Spleen (tissue), 11 donors: ENCODE measurements at regions not wholly inside any gene's neighbourhood (a gene's known extent, or its start where the extent isn't known, plus 50 kb on each side); places are given as distances from the start of the nearest gene placed in this dataset.

Experiments used
- DNase-seq: peaks from one replicate; pipeline ENCODE4 v3.0.0-alpha.2; 2020
- H3K27ac ChIP-seq, 8 donors: fragments of 200-600 bp; sonication (generic) in 7 of 8; 1 replicate in 4 of 8; 2 replicates in 4 of 8; pipeline versions ENCODE4 v1.5.0 to v1.8.0; 2016 to 2021; ENCODE audit warnings: inconsistent platforms in 4 of 8, mild to moderate bottlenecking in 4 of 8, moderate library complexity in 1 of 8
- H3K27me3 ChIP-seq, 7 donors: fragments of 200-600 bp; sonication (generic) in 6 of 7; replicated peaks in 1 of 7; 1 replicate in 4 of 7; 2 replicates in 3 of 7; pipeline versions ENCODE4 v1.5.0 to v1.8.0; 2016 to 2021; ENCODE audit warnings: inconsistent platforms in 3 of 7, mild to moderate bottlenecking in 1 of 7
- H3K36me3 ChIP-seq, 6 donors: fragments of 200-600 bp; sonication (generic) in 5 of 6; 1 replicate in 4 of 6; 2 replicates in 2 of 6; pipeline versions ENCODE4 v1.5.0 to v1.8.0; 2016 to 2021; ENCODE audit warnings: inconsistent platforms in 2 of 6
- H3K4me1 ChIP-seq, 6 donors: fragments of 200-600 bp; sonication (generic) in 5 of 6; 1 replicate in 3 of 6; 2 replicates in 3 of 6; pipeline versions ENCODE4 v1.5.0 to v1.8.0; 2016 to 2021; ENCODE audit warnings: inconsistent platforms in 3 of 6
- H3K4me3 ChIP-seq, 8 donors: fragments of 200-600 bp; sonication (generic) in 7 of 8; 1 replicate in 4 of 8; 2 replicates in 4 of 8; pipeline versions ENCODE4 v1.5.0 to v1.8.0; 2016 to 2021; ENCODE audit warnings: inconsistent platforms in 4 of 8, mild to moderate bottlenecking in 4 of 8, moderate library complexity in 2 of 8
- H3K9me3 ChIP-seq, 8 donors: fragments of 200-600 bp; sonication (generic) in 7 of 8; 1 replicate in 4 of 8; 2 replicates in 4 of 8; pipeline versions ENCODE4 v1.5.0 to v1.8.0; 2016 to 2021; ENCODE audit warnings: inconsistent platforms in 4 of 8
- POLR2A ChIP-seq, 3 donors: fragments of 450-650 bp; IDR thresholded peaks; one replicate each; pipeline ENCODE4 v1.5.1; 2017; ENCODE audit warnings: antibody characterized with exemption in 3 of 3, mild to moderate bottlenecking in 1 of 3
- POLR2AphosphoS5 ChIP-seq, 3 donors: sonication (generic); formaldehyde crosslinking; IDR thresholded peaks; one replicate each; pipeline ENCODE4 v1.5.1; 2017; ENCODE audit warnings: antibody characterized with exemption in 3 of 3
- WGBS, 5 donors: extraction: QIAGEN DNeasy Blood & Tissue Kit in 3 of 5; methylation state at CpG; one replicate each; pipeline versions ENCODE4 v1.1.5 to v1.1.7; 2013 to 2018; 5-methylcytosine and 5-hydroxymethylcytosine counted together
- intact Hi-C: fragments of 100-400 bp; cut with DNase I; formaldehyde crosslinking; loops from one replicate; pipeline ENCODE4 v1.15.0; 2023; ENCODE audit warnings: low total_unique reads
- TF ChIP-seq, protein P1 (sequence below), 11 experiments: fragments of 200-600 bp in 7 of 11; fragments of 450-650 bp in 4 of 11; sonication (generic) in 4 of 11; IDR thresholded peaks in 8 of 11; conservative IDR thresholded peaks in 3 of 11; 1 replicate in 7 of 11; 2 replicates in 4 of 11; pipeline versions ENCODE4 v1.4.0 to v1.8.0; 2016 to 2021; ENCODE audit warnings: antibody characterized with exemption in 11 of 11, inconsistent platforms in 4 of 11, mild to moderate bottlenecking in 1 of 11
- donor health status: healthy with polysubstance abuse.
- donor health status: DM: no; HTN: no; CAD: no; lungs with moderate emphysema.
- donor health status: DM: no; HTN: no; CAD: no.
- donor health status: Bipolar disorder and iron deficiency.
- donor health status: healthy.
- donor health status: DM: no; HTN: no; CAD: no.
- donor health status: DM: yes; HTN: yes; CAD: no.

DNA sequence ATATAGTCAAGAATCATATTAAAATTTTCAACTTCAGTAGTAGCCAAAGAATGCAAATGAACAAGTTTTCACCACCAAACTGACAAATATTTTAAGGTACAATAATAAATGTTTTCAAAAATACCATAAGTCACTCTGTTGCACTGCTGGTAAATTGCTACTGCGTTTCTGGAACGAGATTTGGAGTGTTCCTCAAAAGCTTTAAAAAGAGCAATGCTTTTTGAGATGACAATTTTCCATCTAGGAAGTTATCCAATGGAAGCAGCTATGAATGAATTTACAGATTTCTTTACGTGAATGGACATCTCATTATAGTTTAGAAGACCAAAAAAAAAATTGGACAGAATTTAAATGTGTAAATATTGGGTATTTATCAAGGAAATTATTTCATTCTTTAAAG lies 173.2 kb upstream of the OR13F1 start:
- no peak overlapping the region for H3K4me3 ChIP-seq
- no peaks in the 10 kb centered on the region for H3K27me3 ChIP-seq
- no peak for DNase-seq
- intact Hi-C loops = no loop called here
- no peak overlapping the region for H3K27ac ChIP-seq
- 68 to 83% (median 81%) methylated on average over 3 of the region's 3 CpGs for WGBS, 5 donors
- no peaks in the 10 kb centered on the region for H3K36me3 ChIP-seq
- peaks cover 0 to 12% (median 2%) of the 10 kb centered on the region in 8 donors for H3K9me3 ChIP-seq
- H3K4me1 ChIP-seq = no peaks in the 10 kb centered on the region
- TF ChIP-seq, protein P1, sequence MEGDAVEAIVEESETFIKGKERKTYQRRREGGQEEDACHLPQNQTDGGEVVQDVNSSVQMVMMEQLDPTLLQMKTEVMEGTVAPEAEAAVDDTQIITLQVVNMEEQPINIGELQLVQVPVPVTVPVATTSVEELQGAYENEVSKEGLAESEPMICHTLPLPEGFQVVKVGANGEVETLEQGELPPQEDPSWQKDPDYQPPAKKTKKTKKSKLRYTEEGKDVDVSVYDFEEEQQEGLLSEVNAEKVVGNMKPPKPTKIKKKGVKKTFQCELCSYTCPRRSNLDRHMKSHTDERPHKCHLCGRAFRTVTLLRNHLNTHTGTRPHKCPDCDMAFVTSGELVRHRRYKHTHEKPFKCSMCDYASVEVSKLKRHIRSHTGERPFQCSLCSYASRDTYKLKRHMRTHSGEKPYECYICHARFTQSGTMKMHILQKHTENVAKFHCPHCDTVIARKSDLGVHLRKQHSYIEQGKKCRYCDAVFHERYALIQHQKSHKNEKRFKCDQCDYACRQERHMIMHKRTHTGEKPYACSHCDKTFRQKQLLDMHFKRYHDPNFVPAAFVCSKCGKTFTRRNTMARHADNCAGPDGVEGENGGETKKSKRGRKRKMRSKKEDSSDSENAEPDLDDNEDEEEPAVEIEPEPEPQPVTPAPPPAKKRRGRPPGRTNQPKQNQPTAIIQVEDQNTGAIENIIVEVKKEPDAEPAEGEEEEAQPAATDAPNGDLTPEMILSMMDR (IDR thresholded peaks at IDR 0.05 in 8 of 11, conservative IDR thresholded peaks at IDR 0.05 in 3 of 11) = no peak
- TF ChIP-seq POLR2A (IDR thresholded peaks at IDR 0.05) (no peak), POLR2AphosphoS5 (IDR thresholded peaks at IDR 0.05) (no peak)

DNA sequence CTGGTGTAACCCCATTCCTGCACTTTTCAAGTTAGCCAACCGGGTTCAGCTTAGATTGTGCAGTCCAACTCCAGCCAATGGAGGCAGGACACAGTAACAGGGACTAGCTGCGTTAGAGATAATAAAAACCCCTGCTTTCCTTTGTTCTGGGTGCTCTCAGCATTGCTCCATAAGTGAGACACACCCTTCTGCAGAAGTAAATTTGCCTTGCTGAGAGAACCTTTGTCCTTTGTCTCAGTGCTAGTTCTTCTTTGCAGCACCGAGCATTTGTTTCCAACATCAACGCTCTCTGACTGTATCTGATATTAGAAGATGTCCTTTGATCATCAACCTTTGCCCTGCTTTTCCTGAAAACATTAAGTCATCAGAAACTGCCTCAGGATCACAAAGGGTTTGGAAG lies 169.5 kb upstream of the OR13F1 start:
- no peaks in the 10 kb centered on the region for H3K27me3 ChIP-seq
- H3K9me3 ChIP-seq = peaks cover 0 to 10% (median 2%) of the 10 kb centered on the region in 8 donors
- TF ChIP-seq, protein P1 (IDR thresholded peaks at IDR 0.05 in 8 of 11, conservative IDR thresholded peaks at IDR 0.05 in 3 of 11) = no peak
- TF ChIP-seq POLR2AphosphoS5 (IDR thresholded peaks at IDR 0.05) = no peak
- no peak overlapping the region for H3K4me3 ChIP-seq
- DNase-seq = no peak
- intact Hi-C loops = no loop called here
- H3K36me3 ChIP-seq = no peaks in the 10 kb centered on the region
- no peak overlapping the region for H3K27ac ChIP-seq
- WGBS, 5 donors = 81 to 86% (median 82%) methylated on average over 4 of the region's 4 CpGs
- no peaks in the 10 kb centered on the region for H3K4me1 ChIP-seq

DNA sequence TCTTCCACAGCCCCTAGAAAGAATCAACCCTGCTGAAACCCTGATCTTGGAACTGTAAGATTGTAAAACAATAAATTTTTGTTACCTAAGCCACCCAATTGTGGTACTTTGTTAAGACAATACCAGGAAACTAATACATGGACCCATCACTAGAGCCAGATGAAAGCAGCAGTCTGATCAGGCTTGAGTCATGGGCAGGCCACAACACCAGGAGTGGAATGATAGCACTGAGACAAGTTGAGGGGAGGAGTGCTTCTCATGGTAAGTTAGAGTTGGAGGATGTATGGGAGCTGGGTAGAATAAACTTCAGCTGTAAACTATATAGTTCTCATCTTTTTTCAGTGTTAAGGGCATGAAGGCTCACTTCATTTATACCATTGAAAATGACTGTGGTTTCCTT lies 164.4 kb upstream of the OR13F1 start:
- TF ChIP-seq POLR2A (IDR thresholded peaks at IDR 0.05) = no peak
- TF ChIP-seq, protein P1 (IDR thresholded peaks at IDR 0.05 in 8 of 11, conservative IDR thresholded peaks at IDR 0.05 in 3 of 11) = no peak
- no peak for TF ChIP-seq POLR2AphosphoS5 (IDR thresholded peaks at IDR 0.05)
- Histone ChIP-seq H3K36me3 (no peaks in the 10 kb centered on the region), H3K9me3 (peaks cover 0 to 8% (median 0%) of the 10 kb centered on the region in 8 donors), H3K4me1 (no peaks in the 10 kb centered on the region), H3K27me3 (no peaks in the 10 kb centered on the region), H3K4me3 (no peak overlapping the region), H3K27ac (no peak overlapping the region)
- DNase-seq = no peak
- intact Hi-C loops = no loop called here

DNA sequence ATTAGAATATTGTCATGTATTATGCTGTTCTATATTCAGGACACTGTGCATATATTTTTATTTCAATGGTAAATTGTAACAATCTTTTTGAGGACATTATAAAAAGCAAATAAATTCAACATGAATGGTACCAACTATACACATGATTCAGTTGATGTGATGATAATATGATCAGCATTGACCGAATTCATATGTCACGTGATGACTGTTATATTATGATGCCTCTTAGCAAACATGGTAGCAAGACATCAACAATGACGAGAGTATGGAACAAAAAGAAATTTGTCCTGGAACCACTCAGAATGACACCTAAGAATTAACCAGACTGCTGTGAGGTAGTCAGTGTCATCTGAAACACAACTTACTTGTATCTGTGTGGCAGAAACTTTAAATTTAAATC lies 161.5 kb upstream of the OR13F1 start:
- H3K27me3 ChIP-seq = no peaks in the 10 kb centered on the region
- intact Hi-C loops = no loop called here
- H3K4me3 ChIP-seq = no peak overlapping the region
- peaks cover 0 to 7% (median 0%) of the 10 kb centered on the region in 8 donors for H3K9me3 ChIP-seq
- no peaks in the 10 kb centered on the region for H3K36me3 ChIP-seq
- WGBS, 5 donors = 92 to 95% (median 93%) methylated on average over 3 of the region's 3 CpGs
- no peak overlapping the region for H3K27ac ChIP-seq
- DNase-seq = no peak
- TF ChIP-seq, protein P1 (IDR thresholded peaks at IDR 0.05 in 8 of 11, conservative IDR thresholded peaks at IDR 0.05 in 3 of 11) = no peak
- TF ChIP-seq POLR2AphosphoS5 (IDR thresholded peaks at IDR 0.05) (no peak), POLR2A (IDR thresholded peaks at IDR 0.05) (no peak)
- H3K4me1 ChIP-seq = no peaks in the 10 kb centered on the region
